Endothelial cell of umbilical vein (primary cell): ENCODE measurements at regions not wholly inside any gene's neighbourhood (a gene's known extent, or its start where the extent isn't known, plus 50 kb on each side); places are given as distances from the start of the nearest gene placed in this dataset.

ENCODE experiments used
- BruUV-seq: library from RNA; stranded (reverse); fragments of 400-500 nt; replicated peaks from 2 replicates; lab custom pipeline; 2021; lab: Mats Ljungman, UMichigan
- CTCF ChIA-PET: fragments of 300-600, 350-600 bp; sonication (Branson Sonifier 250); formaldehyde crosslinking; loops from one replicate; lab custom pipeline; 2021; ENCODE audit warnings: antibody characterized with exemption, inconsistent platforms; lab: Charles Lee
- POLR2A ChIA-PET: fragments of 300-600, 350-600 bp; sonication (Branson Sonifier 250); formaldehyde crosslinking; loops from one replicate; lab custom pipeline; 2021; ENCODE audit warnings: antibody characterized with exemption, inconsistent platforms; lab: Charles Lee
- DNase-seq: peaks from one replicate; pipeline ENCODE4 v3.0.0-alpha.2; 2011; ENCODE audit warnings: low read depth, low spot score
- FAIRE-seq: peaks from 2 replicates; lab custom pipeline; 2011; peaks lifted over from hg19 to GRCh38; lab: Jason Lieb, UNC
- H2AFZ ChIP-seq: 2 replicates; pipeline ENCODE4 v1.6.0; 2012; ENCODE audit warnings: low read depth, low read length, control low read depth, inconsistent platforms
- H3K27ac ChIP-seq: 2 replicates; pipeline ENCODE4 v1.5.1; 2011; ENCODE audit warnings: low read depth, mild to moderate bottlenecking, control low read depth, low read length, moderate library complexity; ENCODE audit not compliant: insufficient read depth
- H3K27me3 ChIP-seq, 2 experiments: 2 replicates each; pipeline versions ENCODE4 v1.6.0 to v1.6.1; 2011; ENCODE audit warnings: low read length in 2 of 2, mixed read lengths in 1 of 2; ENCODE audit not compliant: control insufficient read depth in 2 of 2, insufficient read depth in 2 of 2
- H3K36me3 ChIP-seq, 2 experiments: 2 replicates in 1 of 2; 3 replicates in 1 of 2; pipeline ENCODE4 v1.5.1; 2011; ENCODE audit warnings: low read length in 2 of 2, mild to moderate bottlenecking in 1 of 2, moderate library complexity in 1 of 2; ENCODE audit not compliant: control insufficient read depth in 2 of 2, insufficient read depth in 2 of 2; ENCODE audit errors: extremely low read depth in 1 of 2
- H3K4me1 ChIP-seq: 3 replicates; pipeline ENCODE4 v1.5.1; 2011; ENCODE audit warnings: mild to moderate bottlenecking, low read length; ENCODE audit not compliant: control insufficient read depth, insufficient read depth; ENCODE audit errors: extremely low read depth
- H3K4me2 ChIP-seq: 2 replicates; pipeline ENCODE4 v1.6.1; 2011; ENCODE audit warnings: low read length, control low read depth, mixed read lengths; ENCODE audit not compliant: insufficient read depth
- H3K4me3 ChIP-seq, 3 experiments: fragments of 200-600 bp in 1 of 3; sonication (generic), shearing (Covaris generic) in 1 of 3; replicated peaks in 1 of 3; 2 replicates each; pipeline ENCODE4 v1.5.1; 2011 to 2016; ENCODE audit warnings: control low read depth in 3 of 3, low read length in 3 of 3, mild to moderate bottlenecking in 2 of 3, inconsistent platforms in 1 of 3, low read depth in 1 of 3, moderate library complexity in 1 of 3; ENCODE audit not compliant: insufficient read depth in 1 of 3
- H3K79me2 ChIP-seq: 2 replicates; pipeline ENCODE4 v1.6.0; 2012; ENCODE audit warnings: low read length, inconsistent platforms; ENCODE audit not compliant: control insufficient read depth, insufficient read depth
- H3K9ac ChIP-seq: replicated peaks from 2 replicates; pipeline ENCODE3; 2011; ENCODE audit warnings: low read length, control low read depth; ENCODE audit not compliant: insufficient read depth; ENCODE audit errors: extremely low read depth
- H3K9me1 ChIP-seq: replicated peaks from 3 replicates; pipeline ENCODE4 v1.6.0; 2011; ENCODE audit warnings: mild to moderate bottlenecking, low read length; ENCODE audit not compliant: control insufficient read depth, insufficient read depth; ENCODE audit errors: extremely low read depth
- H3K9me3 ChIP-seq: replicated peaks from 2 replicates; pipeline ENCODE4 v1.5.1; 2012; ENCODE audit warnings: low read length, inconsistent platforms; ENCODE audit not compliant: control insufficient read depth, insufficient read depth
- H4K20me1 ChIP-seq: replicated peaks from 2 replicates; pipeline ENCODE3; 2011; ENCODE audit warnings: mild to moderate bottlenecking, low read length; ENCODE audit not compliant: control insufficient read depth, insufficient read depth; ENCODE audit errors: extremely low read depth
- CTCF ChIP-seq, 2 donors: IDR thresholded peaks; 1 replicate in 1 of 2; 2 replicates in 1 of 2; pipeline ENCODE4 v1.5.1; 2011; ENCODE audit warnings: low read length in 2 of 2, mild to moderate bottlenecking in 2 of 2, moderate library complexity in 2 of 2, control low read depth in 1 of 2, inconsistent platforms in 1 of 2, low read depth in 1 of 2; ENCODE audit not compliant: insufficient read depth in 1 of 2; ENCODE audit errors: extremely low read depth in 1 of 2
- EZH2 ChIP-seq: IDR thresholded peaks from 2 replicates; pipeline ENCODE4 v1.6.1; 2012; ENCODE audit warnings: borderline replicate concordance, low read depth, mild to moderate bottlenecking, moderate library complexity, low read length, inconsistent platforms; ENCODE audit not compliant: severe bottlenecking
- GATA2 ChIP-seq: IDR thresholded peaks from 2 replicates; pipeline ENCODE4 v1.7.0; 2011; ENCODE audit warnings: low read depth, mild to moderate bottlenecking, moderate library complexity, mixed read lengths, low read length; ENCODE audit not compliant: insufficient read length, insufficient read depth
- JUN ChIP-seq: IDR thresholded peaks from 2 replicates; pipeline ENCODE4 v1.6.1; 2011; ENCODE audit warnings: borderline replicate concordance, low read depth; ENCODE audit not compliant: insufficient read length, insufficient read depth
- POLR2A ChIP-seq: IDR thresholded peaks from 2 replicates; pipeline ENCODE4 v1.6.1; 2012; ENCODE audit warnings: low read depth, mild to moderate bottlenecking, control low read depth, low read length
- POLR2AphosphoS5 ChIP-seq: IDR thresholded peaks from 2 replicates; pipeline ENCODE4 v1.6.1; 2012; ENCODE audit warnings: low read depth, mild to moderate bottlenecking, control low read depth, low read length, moderate library complexity; ENCODE audit not compliant: insufficient read depth
- dilution Hi-C: fragments of 300-500 bp; cut with MboI; formaldehyde crosslinking; loops from one replicate; pipeline ENCODE4 v1.15.0; 2019; ENCODE audit warnings: low sequenced_read_pairs; ENCODE audit not compliant: extremely low pct_ligation_motif_present
- intact Hi-C: fragments of 100-400 bp; cut with micrococcal nuclease; formaldehyde crosslinking; loops from one replicate; pipeline ENCODE4 v1.10.0; 2022

GRCh38 chr10:108323274-108323798 is 1158.8 kb upstream of the SORCS1 start:
- Histone ChIP-seq H3K27me3 (no peaks in the 10 kb centered on the region), H3K9me1 (no peaks in the 10 kb centered on the region), H3K9ac (no peak overlapping the region), H3K36me3 (no peaks in the 10 kb centered on the region), H3K9me3 (peaks cover under 1% of the 10 kb centered on the region), H2AFZ (no peak overlapping the region), H3K27ac (no peak overlapping the region), H3K79me2 (no peaks in the 10 kb centered on the region), H3K4me3 (no peak overlapping the region), H3K4me1 (no peaks in the 10 kb centered on the region), H3K4me2 (no peak overlapping the region), H4K20me1 (no peaks in the 10 kb centered on the region)
- FAIRE-seq (no peak), DNase-seq (no peak)
- no TSS peak for BruUV-seq
- dilution Hi-C loops = no loop called here
- intact Hi-C loops = no loop called here
- TF ChIP-seq POLR2A (no peak), EZH2 (no peak), GATA2 (no peak), CTCF (IDR thresholded peaks at IDR 0.05; ENCODE audit: extremely low read depth in 1 of 2, insufficient read depth in 1 of 2, low read depth in 1 of 2, low read length in 2 of 2) (no peak), JUN (no peak), POLR2AphosphoS5 (no peak)
- CTCF ChIA-PET = no interaction called here
- POLR2A ChIA-PET = no interaction called here
